HepG2 (cell line): ENCODE measurements at regions not wholly inside any gene's neighbourhood (a gene's known extent, or its start where the extent isn't known, plus 50 kb on each side); places are given as distances from the start of the nearest gene placed in this dataset.

Experiments
- BRD4 ChIP-seq: sonication (generic); formaldehyde crosslinking; IDR thresholded peaks from 2 replicates; pipeline ENCODE4 v1.4.0; 2020; ENCODE audit warnings: missing genetic modification reagents
- DPF2 ChIP-seq: sonication (generic); formaldehyde crosslinking; IDR thresholded peaks from 2 replicates; pipeline ENCODE4 v1.4.0; 2020; ENCODE audit warnings: mild to moderate bottlenecking, low read depth, missing genetic modification reagents, borderline replicate concordance
- ISX ChIP-seq: sonication (generic); formaldehyde crosslinking; conservative IDR thresholded peaks from 2 replicates; pipeline ENCODE4 v1.5.0; 2020; ENCODE audit warnings: missing genetic modification reagents
- JDP2 ChIP-seq: sonication (generic); formaldehyde crosslinking; IDR thresholded peaks from 2 replicates; pipeline ENCODE4 v1.8.1; 2022; ENCODE audit warnings: missing genetic modification reagents, borderline replicate concordance
- PHF8 ChIP-seq: sonication (generic); formaldehyde crosslinking; IDR thresholded peaks from 2 replicates; pipeline ENCODE4 v1.5.0; 2020; ENCODE audit warnings: missing genetic modification reagents
- XRCC5 ChIP-seq: fragments of 200-400 bp; formaldehyde crosslinking; optimal IDR thresholded peaks from 2 replicates; pipeline ENCODE3; 2017; ENCODE audit warnings: mild to moderate bottlenecking, low read length
- YEATS4 ChIP-seq: sonication (generic); formaldehyde crosslinking; IDR thresholded peaks from 2 replicates; pipeline ENCODE4 v1.4.0; 2020; ENCODE audit warnings: missing genetic modification reagents, borderline replicate concordance
- ZFP36 ChIP-seq: fragments of 150-350 bp; IDR thresholded peaks from 2 replicates; pipeline ENCODE4 v1.6.1; 2018; ENCODE audit warnings: borderline replicate concordance, low read length, low read depth; ENCODE audit not compliant: partially characterized antibody
- ZFP36L1 ChIP-seq: sonication (generic); formaldehyde crosslinking; IDR thresholded peaks from 2 replicates; pipeline ENCODE4 v1.8.0; 2022; ENCODE audit warnings: mild to moderate bottlenecking, missing genetic modification reagents, moderate library complexity
- ZFP90 ChIP-seq: sonication (generic); formaldehyde crosslinking; IDR thresholded peaks from 2 replicates; pipeline ENCODE4 v1.8.0; 2022; ENCODE audit warnings: missing genetic modification reagents, mild to moderate bottlenecking, inconsistent platforms, borderline replicate concordance
- ZNF350 ChIP-seq: sonication (generic); formaldehyde crosslinking; IDR thresholded peaks from 2 replicates; pipeline ENCODE4 v1.4.0; 2020; ENCODE audit warnings: mild to moderate bottlenecking, low read depth, missing genetic modification reagents, borderline replicate concordance
- ZNF431 ChIP-seq: sonication (generic); formaldehyde crosslinking; IDR thresholded peaks from 2 replicates; pipeline ENCODE4 v1.9.0; 2022; ENCODE audit warnings: missing genetic modification reagents, low read depth, mild to moderate bottlenecking, borderline replicate concordance
- ZNF598 ChIP-seq: sonication (generic); formaldehyde crosslinking; IDR thresholded peaks from 2 replicates; pipeline ENCODE4 v1.5.1; 2020; ENCODE audit warnings: mild to moderate bottlenecking, missing genetic modification reagents, borderline replicate concordance
- TF ChIP-seq, protein P1 (sequence below): sonication (generic); formaldehyde crosslinking; conservative IDR thresholded peaks from 2 replicates; pipeline ENCODE4 v1.8.0; 2022; ENCODE audit warnings: low read depth, missing genetic modification reagents
- TF ChIP-seq, protein P2 (sequence below): sonication (generic); formaldehyde crosslinking; conservative IDR thresholded peaks from 2 replicates; pipeline ENCODE4 v1.4.0; 2020; ENCODE audit warnings: missing genetic modification reagents
- TF ChIP-seq, protein P3 (sequence below): sonication (generic); formaldehyde crosslinking; IDR thresholded peaks from 2 replicates; pipeline ENCODE4 v1.4.0; 2020; ENCODE audit warnings: missing genetic modification reagents
- TF ChIP-seq, protein P4 (sequence below): sonication (generic); formaldehyde crosslinking; IDR thresholded peaks from 2 replicates; pipeline ENCODE4 v1.4.0; 2020; ENCODE audit warnings: missing genetic modification reagents
- TF ChIP-seq, protein P5 (sequence below): sonication (generic); formaldehyde crosslinking; IDR thresholded peaks from 2 replicates; pipeline ENCODE4 v1.5.1; 2020; ENCODE audit warnings: mild to moderate bottlenecking, missing genetic modification reagents, moderate library complexity

DNA sequence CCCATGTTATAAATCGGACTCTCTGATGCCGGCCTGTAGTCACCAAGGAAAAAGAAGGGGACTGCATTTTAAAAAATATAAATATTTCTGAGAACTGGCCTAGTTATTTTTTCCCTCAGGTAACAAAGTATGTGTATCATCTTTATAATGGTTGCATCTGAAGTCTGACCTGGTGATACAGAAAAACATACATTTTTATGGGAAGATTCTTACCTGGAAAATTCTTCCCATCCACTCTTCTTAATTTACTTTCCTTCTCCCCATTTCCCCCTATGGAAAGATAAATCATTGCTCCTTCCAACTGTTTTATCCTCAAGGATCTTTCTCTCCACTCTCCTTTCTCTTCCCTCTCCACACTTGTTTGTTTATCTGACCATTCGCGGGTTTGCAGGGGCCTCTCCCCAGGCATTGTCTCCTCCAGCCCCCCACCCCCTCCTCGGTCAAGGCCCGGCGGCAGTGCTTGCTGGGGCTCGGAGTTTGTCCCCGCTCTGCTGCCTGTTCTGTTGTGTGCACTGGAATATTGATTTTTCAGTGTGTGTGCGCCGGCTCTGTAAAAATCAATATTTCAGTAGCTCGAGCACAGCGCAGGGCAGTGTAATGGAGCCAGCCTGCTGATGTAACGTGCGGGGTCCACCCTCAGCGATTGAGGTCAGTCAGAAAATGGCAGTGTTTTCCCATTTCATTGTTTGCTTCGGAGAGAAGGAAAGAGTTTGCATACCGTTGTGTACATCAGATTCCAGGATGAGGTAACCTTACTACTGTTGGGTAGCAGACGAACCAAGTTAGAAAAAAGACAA is 199.5 kb upstream of the NFE2L3 start (continued):
- TF ChIP-seq ZFP90 (CRISPR knock-in tag), result peak; percentile 80; the same call in 1 of the 2 replicates
- TF ChIP-seq ZFP36L1 (CRISPR knock-in tag), result no peak
- TF ChIP-seq, protein P1, sequence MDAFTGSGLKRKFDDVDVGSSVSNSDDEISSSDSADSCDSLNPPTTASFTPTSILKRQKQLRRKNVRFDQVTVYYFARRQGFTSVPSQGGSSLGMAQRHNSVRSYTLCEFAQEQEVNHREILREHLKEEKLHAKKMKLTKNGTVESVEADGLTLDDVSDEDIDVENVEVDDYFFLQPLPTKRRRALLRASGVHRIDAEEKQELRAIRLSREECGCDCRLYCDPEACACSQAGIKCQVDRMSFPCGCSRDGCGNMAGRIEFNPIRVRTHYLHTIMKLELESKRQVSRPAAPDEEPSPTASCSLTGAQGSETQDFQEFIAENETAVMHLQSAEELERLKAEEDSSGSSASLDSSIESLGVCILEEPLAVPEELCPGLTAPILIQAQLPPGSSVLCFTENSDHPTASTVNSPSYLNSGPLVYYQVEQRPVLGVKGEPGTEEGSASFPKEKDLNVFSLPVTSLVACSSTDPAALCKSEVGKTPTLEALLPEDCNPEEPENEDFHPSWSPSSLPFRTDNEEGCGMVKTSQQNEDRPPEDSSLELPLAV, result peak; percentile 72; the same call in 1 of the 2 replicates
- TF ChIP-seq, protein P2, sequence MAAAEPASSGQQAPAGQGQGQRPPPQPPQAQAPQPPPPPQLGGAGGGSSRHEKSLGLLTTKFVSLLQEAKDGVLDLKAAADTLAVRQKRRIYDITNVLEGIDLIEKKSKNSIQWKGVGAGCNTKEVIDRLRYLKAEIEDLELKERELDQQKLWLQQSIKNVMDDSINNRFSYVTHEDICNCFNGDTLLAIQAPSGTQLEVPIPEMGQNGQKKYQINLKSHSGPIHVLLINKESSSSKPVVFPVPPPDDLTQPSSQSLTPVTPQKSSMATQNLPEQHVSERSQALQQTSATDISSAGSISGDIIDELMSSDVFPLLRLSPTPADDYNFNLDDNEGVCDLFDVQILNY, result no peak
- TF ChIP-seq, protein P3, sequence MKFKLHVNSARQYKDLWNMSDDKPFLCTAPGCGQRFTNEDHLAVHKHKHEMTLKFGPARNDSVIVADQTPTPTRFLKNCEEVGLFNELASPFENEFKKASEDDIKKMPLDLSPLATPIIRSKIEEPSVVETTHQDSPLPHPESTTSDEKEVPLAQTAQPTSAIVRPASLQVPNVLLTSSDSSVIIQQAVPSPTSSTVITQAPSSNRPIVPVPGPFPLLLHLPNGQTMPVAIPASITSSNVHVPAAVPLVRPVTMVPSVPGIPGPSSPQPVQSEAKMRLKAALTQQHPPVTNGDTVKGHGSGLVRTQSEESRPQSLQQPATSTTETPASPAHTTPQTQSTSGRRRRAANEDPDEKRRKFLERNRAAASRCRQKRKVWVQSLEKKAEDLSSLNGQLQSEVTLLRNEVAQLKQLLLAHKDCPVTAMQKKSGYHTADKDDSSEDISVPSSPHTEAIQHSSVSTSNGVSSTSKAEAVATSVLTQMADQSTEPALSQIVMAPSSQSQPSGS, result peak; percentile 97
- TF ChIP-seq ISX, result no peak
- TF ChIP-seq JDP2 (CRISPR knock-in tag), result no peak; the same call in 1 of the 2 replicates
- TF ChIP-seq BRD4, result peak; percentile 84
- TF ChIP-seq, protein P4, sequence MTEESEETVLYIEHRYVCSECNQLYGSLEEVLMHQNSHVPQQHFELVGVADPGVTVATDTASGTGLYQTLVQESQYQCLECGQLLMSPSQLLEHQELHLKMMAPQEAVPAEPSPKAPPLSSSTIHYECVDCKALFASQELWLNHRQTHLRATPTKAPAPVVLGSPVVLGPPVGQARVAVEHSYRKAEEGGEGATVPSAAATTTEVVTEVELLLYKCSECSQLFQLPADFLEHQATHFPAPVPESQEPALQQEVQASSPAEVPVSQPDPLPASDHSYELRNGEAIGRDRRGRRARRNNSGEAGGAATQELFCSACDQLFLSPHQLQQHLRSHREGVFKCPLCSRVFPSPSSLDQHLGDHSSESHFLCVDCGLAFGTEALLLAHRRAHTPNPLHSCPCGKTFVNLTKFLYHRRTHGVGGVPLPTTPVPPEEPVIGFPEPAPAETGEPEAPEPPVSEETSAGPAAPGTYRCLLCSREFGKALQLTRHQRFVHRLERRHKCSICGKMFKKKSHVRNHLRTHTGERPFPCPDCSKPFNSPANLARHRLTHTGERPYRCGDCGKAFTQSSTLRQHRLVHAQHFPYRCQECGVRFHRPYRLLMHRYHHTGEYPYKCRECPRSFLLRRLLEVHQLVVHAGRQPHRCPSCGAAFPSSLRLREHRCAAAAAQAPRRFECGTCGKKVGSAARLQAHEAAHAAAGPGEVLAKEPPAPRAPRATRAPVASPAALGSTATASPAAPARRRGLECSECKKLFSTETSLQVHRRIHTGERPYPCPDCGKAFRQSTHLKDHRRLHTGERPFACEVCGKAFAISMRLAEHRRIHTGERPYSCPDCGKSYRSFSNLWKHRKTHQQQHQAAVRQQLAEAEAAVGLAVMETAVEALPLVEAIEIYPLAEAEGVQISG (CRISPR knock-in tag), result peak; percentile 92
- TF ChIP-seq, protein P5, sequence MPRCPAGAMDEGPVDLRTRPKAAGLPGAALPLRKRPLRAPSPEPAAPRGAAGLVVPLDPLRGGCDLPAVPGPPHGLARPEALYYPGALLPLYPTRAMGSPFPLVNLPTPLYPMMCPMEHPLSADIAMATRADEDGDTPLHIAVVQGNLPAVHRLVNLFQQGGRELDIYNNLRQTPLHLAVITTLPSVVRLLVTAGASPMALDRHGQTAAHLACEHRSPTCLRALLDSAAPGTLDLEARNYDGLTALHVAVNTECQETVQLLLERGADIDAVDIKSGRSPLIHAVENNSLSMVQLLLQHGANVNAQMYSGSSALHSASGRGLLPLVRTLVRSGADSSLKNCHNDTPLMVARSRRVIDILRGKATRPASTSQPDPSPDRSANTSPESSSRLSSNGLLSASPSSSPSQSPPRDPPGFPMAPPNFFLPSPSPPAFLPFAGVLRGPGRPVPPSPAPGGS (CRISPR knock-in tag), result peak; percentile 41; the same call in 1 of the 2 replicates
- peak; percentile 47; the same call in 1 of the 2 replicates for TF ChIP-seq PHF8 (CRISPR knock-in tag)
- peak; percentile 95 for TF ChIP-seq YEATS4
- TF ChIP-seq XRCC5, result no peak
- peak; percentile 77; the same call in 1 of the 2 replicates for TF ChIP-seq DPF2 (CRISPR knock-in tag)
- TF ChIP-seq ZNF431 (CRISPR knock-in tag), result no peak
- peak; percentile 53 for TF ChIP-seq ZFP36
- peak; percentile 76; the same call in 1 of the 2 replicates for TF ChIP-seq ZNF598 (CRISPR knock-in tag)
- TF ChIP-seq ZNF350 (CRISPR knock-in tag), result peak; percentile 99
